NCI-H187 treated with DMSO at 0.1 percent for 48 hours (cell line): ENCODE measurements at regions not wholly inside any gene's neighbourhood (a gene's known extent, or its start where the extent isn't known, plus 50 kb on each side); places are given as distances from the start of the nearest gene placed in this dataset.
"Not testable (repeated sequence)": the region's sequence is repeated elsewhere in the genome, so short reads cannot be mapped to it uniquely, and the experiment has no call there.

Experiments
- DNase-seq: peaks from one replicate; lab custom pipeline; 2025; lab: John Stamatoyannopoulos, UW

- DNase-seq, result no peak
Observed at GRCh38 chr13:112145551-112146360, 78.8 kb downstream of the SOX1 start.

DNA sequence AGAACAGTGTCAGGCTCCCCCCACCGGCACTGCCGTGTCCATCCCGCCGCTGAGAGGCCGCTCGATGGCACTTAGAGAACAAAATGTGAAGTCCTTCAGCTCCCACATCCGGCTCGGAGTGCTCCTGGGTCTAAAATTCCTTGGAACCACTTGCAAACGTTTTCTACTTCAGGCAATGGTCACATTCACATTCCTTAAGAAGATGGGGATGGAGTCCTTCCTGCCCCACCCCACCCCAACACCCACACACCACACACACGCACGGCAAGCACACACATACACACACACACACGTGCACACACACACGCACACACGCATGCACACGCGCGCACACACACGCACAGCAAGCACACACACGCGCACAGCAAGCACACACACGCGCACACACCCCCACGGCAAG is 83.4 kb downstream of the SOX1 start:
- no peak for DNase-seq

DNA sequence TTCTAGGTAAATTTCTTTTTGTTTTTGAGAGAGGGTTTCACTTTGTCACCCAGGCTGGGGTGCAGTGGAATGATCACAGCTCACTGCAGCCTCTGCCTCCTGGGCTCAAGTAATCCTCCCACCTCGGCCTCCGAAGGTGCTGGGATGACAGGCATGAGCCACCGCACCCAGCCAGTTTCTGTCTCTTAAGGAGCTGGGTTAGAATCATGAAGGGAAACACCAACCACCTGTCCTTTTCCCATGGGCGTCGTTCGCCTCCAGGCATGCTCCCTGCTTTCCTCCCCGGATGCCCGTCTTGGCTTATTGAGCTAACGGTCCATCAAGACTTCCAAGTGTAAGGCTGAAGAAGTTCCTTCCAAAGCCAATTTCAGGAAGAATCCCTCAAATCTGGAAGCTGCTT is 85.9 kb downstream of the SOX1 start:
- no peak for DNase-seq

DNA sequence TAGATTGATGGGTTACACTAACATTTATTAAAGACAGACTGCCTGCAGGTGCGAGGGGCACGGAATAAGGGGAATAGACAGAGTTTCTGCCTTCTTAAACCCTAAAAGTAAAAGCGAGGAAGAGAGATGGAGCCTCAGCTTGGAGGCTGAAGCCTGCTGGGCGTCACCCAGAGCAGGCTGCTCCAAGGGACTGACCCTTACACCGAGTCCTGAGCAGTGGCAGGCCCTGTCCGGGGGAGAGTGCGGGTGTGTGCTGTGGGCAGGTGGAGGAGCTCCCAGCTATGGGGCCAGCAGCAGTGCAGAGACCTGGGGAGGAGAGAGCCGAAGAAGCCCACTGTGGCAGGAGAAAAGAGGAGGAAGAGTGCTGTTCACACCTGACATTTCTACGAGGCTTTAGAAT is 86.4 kb downstream of the SOX1 start:
- DNase-seq, result no peak

- DNase-seq, result no peak
Observed at GRCh38 chr13:112153846-112154245, 86.9 kb downstream of the SOX1 start.

DNA sequence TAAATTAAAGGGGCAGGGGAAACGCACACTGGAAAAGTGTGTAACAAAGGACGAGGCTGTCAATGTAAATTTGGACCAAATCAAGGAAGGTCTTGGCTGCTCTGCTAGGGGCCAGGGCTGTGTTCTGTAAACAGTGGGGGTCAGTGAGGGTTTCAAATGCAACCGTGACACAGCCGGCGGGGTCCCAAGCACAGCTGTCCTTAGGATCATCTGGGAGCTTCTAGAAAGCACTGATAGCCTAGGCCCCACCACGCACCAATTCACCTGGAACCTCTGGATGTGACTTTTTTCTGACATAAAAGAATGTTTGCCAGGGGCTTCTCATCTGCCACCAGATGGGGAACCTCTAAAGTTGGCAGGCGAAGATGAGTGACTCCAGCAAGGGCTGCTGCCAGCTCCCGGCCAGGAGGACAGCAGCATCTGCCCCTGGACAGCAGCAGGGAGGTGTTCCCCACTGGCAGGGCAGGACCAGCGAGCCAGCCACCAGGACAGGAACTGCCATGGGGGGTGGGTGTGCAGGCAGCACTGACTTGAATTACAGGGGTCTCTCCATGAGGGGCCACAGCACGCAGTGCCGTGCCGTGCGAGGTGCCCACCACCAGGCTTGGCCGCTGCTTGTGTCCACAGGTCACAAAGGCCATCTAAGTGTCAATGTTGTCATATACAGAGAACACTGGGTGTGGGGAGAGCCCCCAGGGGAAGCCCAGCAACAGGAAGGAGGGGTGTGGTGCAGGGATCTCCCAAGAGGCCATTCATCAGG is 87.5 kb downstream of the SOX1 start:
- no peak for DNase-seq

DNA sequence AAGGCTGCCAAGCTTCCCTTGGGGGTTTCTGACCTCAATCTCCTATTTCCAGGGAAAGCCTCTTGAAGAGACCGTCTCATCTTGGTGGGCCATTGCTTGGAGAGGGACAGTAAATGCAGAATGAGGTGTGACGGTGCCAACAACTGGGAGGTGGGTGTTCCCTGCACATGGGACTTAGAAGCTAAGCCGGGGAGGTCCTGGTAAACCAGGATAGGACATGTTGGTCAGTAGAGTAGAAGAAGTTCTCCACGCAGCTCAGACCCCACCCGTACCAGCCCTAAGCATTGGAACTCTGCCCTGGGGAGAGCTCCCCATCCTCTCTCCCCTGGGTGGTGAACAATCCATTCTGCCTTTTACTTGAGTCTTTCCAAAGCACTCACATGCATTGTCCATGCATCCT is 92.0 kb downstream of the SOX1 start:
- no peak for DNase-seq

DNA sequence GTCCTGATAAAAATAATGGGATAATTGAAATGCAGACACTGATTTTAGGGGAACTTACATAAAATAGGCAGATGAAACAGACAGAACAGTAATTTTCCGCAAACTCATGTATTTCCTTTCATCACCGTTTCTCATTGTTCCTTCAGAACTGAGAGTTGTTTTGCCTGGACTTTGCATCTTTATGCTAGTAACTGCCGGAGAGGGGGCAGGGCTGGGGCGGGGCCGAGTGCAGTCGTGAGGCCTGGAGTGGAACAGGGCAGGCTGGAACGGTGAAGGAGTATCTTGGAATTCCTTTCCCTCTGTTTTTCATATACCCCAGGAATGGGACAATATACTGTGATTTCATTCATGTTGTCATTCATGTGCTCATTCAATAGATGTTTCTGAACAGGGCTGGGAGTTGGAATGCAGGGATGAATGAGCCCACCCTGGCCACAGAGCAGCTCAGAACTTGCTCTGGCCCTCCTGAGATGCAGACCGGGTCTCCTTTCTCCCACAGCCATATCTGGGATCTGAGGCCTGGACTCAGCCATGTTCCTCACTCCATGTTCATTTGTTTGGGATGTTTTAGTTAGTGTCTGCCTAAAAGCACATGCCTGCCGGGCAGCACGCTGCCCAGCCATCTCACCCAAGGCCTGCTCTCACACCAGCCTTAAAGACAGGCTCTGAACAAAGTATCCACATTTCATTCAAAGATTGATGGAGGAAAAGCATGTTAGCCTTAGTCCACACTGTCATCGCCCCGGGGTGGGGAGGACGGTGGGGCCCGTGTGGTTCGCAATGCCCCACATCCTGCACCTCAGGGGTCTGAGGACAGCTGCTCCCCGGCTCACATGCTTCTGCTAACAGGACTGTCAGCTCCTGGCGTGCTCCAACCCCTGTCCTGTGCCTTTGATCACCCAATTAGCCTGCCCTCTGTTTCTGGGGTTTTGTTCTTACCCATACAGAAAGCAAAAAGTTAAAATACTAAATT is 92.9 kb downstream of the SOX1 start:
- no peak for DNase-seq

DNA sequence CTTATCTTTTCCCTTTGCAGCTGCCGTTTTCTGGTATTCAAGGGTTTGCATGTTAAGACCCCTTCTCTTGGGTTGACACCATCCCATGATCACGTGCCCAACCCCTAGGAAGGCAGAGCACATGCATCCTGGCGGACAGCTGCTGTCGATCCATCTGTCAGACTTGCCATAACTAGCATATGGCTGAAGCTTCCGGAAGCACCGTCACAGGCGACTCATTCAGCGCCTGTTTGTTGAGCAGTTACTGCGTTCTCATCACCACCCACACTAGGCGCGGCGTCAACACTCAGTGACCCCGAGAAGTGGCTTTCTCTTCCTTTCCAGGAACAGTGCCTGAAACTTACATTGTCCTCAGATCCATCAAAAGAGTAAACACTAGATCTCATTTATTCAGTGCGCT is 93.6 kb downstream of the SOX1 start:
- DNase-seq, result no peak

DNA sequence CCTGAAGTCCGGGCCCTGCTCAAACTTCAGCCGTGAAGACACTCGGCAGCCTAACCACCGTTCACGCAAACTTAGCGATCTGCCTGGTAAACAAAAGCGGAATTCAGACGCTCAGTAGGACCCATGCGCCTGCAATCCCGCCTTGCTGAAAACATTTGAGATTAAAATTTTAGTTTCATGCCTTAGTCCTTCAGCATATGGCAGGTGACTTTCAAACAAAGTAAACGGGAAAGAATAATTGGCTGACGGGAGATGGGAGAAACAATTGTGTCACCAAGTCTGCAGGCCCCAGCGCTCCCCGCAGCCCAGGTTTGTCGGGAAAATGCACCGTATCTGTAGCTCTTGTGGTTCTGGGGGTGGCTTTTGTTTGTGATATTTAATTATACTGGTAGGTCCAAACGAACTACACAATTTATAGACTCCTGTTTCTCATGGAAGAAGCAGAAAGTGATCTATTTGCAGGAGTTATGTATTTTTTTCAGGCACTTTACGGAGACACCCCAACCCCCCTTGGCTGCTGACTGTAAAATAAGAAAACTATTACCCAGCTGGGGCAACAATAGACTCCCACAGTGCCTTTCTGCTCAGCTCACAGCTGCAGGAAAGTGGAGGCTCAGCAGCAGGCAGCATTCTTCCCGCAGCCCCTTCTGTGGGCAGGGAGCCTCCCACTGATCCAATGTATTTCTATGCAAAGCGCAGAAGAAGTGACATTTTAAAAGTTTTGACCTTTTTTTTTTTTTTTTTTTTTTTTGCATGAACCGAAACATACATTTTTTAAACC is 94.8 kb downstream of the SOX1 start:
- DNase-seq, result no peak

DNA sequence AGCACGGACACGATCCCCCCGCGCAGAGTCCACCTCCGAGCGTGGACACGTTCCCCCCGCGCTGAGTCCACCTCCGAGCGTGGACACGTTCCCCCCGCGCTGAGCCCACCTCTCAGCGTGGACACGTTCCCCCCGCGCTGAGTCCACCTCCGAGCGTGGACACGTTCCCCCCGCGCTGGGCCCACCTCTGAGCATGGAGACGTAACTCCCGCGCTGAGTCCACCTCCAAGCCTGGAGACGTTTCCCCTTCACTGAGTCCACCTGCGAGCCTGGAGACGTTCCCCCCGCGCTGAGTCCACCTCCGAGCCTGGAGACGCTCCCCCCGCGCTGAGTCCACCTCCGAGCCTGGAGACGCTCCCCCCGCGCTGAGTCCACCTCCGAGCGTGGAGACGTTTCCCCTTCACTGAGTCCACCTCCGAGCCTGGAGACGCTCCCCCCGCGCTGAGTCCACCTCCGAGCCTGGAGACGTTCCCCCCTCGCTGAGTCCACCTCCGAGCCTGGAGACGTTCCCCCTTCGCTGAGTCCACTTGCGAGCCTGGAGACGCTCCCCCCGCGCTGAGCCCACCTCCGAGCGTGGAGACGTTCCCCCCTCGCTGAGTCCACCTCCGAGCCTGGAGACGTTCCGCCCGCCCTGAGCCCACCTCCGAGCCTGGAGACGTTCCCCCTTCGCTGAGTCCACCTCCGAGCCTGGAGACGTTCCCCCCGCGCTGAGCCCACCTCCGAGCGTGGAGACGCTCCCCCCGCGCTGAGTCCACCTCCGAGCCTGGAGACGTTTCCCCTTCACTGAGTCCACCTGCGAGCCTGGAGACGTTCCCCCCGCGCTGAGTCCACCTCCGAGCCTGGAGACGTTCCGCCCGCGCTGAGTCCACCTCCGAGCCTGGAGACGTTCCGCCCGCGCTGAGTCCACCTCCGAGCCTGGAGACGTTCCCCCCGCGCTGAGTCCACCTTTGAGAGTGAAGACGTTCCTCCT is 97.0 kb downstream of the SOX1 start:
- DNase-seq, result not testable (repeated sequence)

DNA sequence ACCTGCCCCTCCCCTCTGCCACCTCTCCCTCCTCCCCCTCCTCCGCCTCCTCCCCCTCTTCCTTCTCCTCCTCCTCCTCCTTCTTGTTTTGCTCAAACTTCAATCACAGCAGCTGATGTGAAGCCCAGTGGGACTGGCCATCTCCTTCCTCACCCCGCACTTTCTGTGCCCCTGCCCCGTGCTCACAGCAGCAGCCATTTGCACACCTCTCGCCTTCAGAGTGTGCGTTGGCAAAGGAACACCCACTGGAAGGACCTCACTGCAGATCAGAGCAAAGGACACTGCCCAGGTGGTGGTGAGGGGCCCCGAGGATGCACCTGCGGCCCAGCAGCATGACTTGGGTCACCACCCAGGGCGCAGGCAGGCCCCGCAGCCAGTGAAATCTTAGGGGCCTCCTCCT is 98.8 kb downstream of the SOX1 start:
- no peak for DNase-seq

GRCh38 chr13:112168761-112169160 is 101.8 kb downstream of the SOX1 start:
- DNase-seq, result no peak

- DNase-seq, result no peak
Observed at GRCh38 chr13:112169941-112170822, 103.2 kb downstream of the SOX1 start.

DNA sequence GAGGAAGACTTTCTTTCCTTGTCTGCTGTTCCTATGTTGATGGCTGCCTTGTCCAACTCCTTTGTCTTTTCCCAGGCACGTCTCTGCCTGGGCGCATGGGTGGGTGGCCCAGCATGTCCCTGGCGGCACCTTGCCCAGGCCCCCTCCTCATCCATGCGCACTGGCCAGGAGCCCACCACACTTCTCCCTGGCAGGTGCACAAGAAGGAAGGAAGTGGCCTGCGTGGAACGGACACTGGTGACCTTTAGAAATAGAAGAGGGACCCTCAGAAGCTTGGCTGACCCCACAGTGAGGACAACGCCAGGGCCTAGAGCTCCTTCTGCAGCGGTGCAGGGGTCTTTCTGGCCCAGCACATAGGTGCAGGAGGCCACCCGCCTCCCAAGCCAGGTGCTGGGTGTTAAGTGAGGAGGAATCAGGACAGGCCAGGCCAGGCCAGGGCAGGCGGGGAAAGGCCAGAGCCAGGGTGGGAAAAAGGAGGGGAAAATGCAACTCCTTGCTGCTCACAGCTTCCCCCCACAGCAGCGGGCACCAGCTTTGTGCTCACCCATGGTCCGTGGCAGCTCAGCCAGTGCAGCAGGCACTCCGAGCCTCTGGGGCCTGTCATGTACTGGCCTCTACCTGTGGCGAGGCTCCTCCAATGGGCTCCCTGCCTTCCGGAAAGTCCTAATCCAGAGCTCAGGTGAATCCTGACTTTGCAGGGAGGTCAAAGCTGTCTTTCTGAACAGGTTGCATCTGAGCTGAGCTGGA is 104.0 kb downstream of the SOX1 start:
- no peak for DNase-seq

DNA sequence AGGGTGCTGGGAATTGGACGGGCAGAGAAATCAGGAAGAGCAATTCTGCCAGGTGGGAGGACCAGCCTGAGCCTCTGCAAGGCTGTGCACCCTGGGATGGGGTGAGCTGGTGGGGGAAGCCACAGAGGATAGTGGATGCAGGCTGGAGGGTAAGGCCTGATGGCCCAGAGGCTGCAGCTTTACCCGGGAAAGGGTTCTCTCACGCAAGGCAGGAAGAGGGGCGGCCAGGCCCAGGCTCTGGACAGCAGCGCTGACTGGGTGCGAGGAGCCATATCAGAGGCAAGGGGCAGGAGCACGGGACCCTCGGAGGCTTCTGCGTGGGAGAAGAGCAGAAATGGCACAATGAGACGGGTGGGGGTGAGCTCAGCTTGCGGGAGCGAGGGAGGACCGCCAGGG is 104.6 kb downstream of the SOX1 start:
- DNase-seq, result no peak

DNA sequence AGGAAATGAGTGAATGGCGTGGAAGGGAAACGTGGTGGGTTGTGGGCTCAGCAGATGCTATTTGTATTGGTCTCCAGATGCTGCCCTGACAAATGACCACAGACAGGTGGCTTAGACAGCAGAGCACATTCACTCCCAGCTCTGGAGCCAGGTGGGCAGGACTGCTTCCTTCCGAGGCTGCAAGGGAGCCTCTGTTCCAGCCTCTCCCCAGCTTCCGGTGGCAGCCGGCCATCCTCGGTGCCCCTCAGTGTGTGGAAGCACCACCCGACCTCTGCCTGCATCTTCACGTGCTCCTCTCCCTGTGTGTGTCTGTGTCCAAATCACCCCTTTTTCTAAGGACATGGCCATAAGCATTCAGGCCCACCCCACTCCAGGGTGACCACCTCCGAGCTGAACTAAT is 105.1 kb downstream of the SOX1 start:
- DNase-seq, result no peak

GRCh38 chr13:112172641-112173251 is 105.8 kb downstream of the SOX1 start:
- no peak for DNase-seq
